ENCODE measurements at regions not wholly inside any gene's neighbourhood (a gene's known extent, or its start where the extent isn't known, plus 50 kb on each side); places are given as distances from the start of the nearest gene placed in this dataset.

- TF ChIP-seq GATA1 (IDR thresholded peaks at IDR 0.05; ENCODE audit: low read depth, low read length) (no peak), POLR2A (IDR thresholded peaks at IDR 0.05; ENCODE audit: low read length) (no peak)
- no peak for DNase-seq
Measured at GRCh38 chr10:8921568-8921967, 867.1 kb downstream of the GATA3 start.

- TF ChIP-seq POLR2A (IDR thresholded peaks at IDR 0.05; ENCODE audit: low read length) (no peak), GATA1 (IDR thresholded peaks at IDR 0.05; ENCODE audit: low read depth, low read length) (no peak)
- no peak for DNase-seq
Measured at GRCh38 chr10:8923096-8923495, 868.6 kb downstream of the GATA3 start.

GRCh38 chr10:8927705-8928104 lies 873.2 kb downstream of the GATA3 start:
- TF ChIP-seq POLR2A (IDR thresholded peaks at IDR 0.05; ENCODE audit: low read length) (no peak), GATA1 (IDR thresholded peaks at IDR 0.05; ENCODE audit: low read depth, low read length) (no peak)

DNA sequence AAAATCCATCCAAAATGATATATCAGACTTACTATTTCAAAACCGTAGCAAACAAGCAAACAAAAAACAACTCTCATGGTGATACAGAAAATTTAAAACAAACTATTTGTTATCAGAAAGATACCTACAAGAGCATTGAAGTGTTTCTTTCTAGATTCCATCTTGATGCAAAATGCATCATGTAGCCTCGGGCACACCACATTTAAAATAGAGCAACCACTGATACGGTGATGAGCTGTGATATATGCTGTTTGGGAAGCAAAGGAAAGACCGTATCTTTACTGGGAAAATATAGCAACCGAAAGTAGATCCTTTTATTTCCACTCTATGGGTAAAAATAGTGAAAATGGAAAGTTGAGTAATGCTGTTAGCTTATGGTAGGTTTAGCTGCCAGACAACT lies 892.0 kb downstream of the GATA3 start:
- no peak for DNase-seq
- TF ChIP-seq GATA1 (IDR thresholded peaks at IDR 0.05; ENCODE audit: low read depth, low read length) (no peak), POLR2A (IDR thresholded peaks at IDR 0.05; ENCODE audit: low read length) (no peak)

More at GRCh38 chr10:8927705-8928104, 873.2 kb downstream of the GATA3 start:
- no peak for DNase-seq

- TF ChIP-seq POLR2A (IDR thresholded peaks at IDR 0.05; ENCODE audit: low read length) (no peak), GATA1 (IDR thresholded peaks at IDR 0.05; ENCODE audit: low read depth, low read length) (no peak)
- DNase-seq = no peak
Measured at GRCh38 chr10:8950978-8951377, 896.5 kb downstream of the GATA3 start.

- no peak for DNase-seq
- no peak for TF ChIP-seq POLR2A (IDR thresholded peaks at IDR 0.05; ENCODE audit: low read length)
- no peak for TF ChIP-seq GATA1 (IDR thresholded peaks at IDR 0.05; ENCODE audit: low read depth, low read length)
Measured at GRCh38 chr10:8951440-8952089, 897.1 kb downstream of the GATA3 start.

GRCh38 chr10:8956400-8956799 lies 901.9 kb downstream of the GATA3 start:
- TF ChIP-seq GATA1 (IDR thresholded peaks at IDR 0.05; ENCODE audit: low read depth, low read length) = no peak
- TF ChIP-seq POLR2A (IDR thresholded peaks at IDR 0.05; ENCODE audit: low read length) = no peak
- no peak for DNase-seq

DNA sequence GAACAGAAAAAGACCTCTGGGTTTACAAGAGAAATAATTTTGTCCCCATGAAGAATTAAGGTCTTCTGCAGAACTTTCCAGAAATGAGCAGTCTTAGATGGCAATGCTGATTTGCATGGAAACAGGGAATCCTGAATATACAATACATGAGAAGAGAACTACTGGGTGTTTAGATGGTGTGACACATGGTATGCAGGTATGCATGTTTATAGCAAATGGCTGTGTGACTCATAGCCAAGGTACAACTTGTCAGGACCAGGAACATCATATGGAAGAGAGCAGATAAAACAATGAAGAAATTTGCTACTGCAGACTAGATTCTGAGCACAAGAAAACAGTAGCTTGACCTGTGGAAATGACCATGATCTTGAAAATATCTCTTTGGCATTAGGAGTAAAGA lies 907.8 kb downstream of the GATA3 start:
- DNase-seq = no peak
- TF ChIP-seq GATA1 (IDR thresholded peaks at IDR 0.05; ENCODE audit: low read depth, low read length) = no peak

DNA sequence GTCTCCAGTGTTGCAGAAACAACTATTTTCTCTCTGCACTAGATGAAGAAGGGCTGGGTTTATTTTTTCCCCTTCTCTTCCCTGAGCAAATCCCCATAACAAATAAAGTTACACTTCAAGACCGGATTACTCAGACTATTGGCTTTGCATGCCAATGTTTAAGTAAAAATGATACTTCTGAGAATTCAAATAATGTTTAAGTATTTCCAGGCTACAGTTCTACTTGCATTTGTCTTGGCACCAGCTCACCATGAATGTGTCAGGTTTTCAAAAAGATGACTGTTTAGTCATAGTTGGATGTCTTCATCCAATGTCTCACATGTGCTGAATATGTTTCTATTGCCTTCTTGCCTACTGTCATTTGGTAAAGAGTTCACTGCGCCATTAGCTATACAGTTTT lies 912.6 kb downstream of the GATA3 start:
- TF ChIP-seq GATA1 (IDR thresholded peaks at IDR 0.05; ENCODE audit: low read depth, low read length) (no peak), POLR2A (IDR thresholded peaks at IDR 0.05; ENCODE audit: low read length) (no peak)
- DNase-seq = no peak

- DNase-seq = no peak
- TF ChIP-seq GATA1 (IDR thresholded peaks at IDR 0.05; ENCODE audit: low read depth, low read length) (no peak), POLR2A (IDR thresholded peaks at IDR 0.05; ENCODE audit: low read length) (no peak)
Measured at GRCh38 chr10:8969853-8970252, 915.4 kb downstream of the GATA3 start.

GRCh38 chr10:8975535-8975934 lies 921.0 kb downstream of the GATA3 start:
- no peak for DNase-seq
- TF ChIP-seq POLR2A (IDR thresholded peaks at IDR 0.05; ENCODE audit: low read length) (no peak), GATA1 (IDR thresholded peaks at IDR 0.05; ENCODE audit: low read depth, low read length) (no peak)

DNA sequence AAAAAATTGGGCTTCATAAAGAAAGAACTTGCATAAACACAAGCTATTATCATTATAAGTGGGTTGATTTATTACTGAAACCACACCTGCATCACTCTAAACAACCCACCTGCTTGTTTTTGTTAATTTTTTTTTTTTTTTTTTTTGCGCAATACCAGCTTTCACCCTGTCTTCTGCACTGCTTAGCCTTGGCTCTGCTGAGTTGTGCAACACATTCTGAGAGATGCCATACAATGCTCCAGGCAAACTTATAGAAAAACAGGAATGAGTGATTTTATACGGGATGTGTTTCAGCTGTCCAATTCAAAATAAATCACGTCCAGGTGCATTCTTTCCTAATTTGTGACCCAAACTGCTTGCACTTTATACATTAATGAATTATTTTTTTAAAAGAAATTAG lies 923.6 kb downstream of the GATA3 start:
- TF ChIP-seq POLR2A (IDR thresholded peaks at IDR 0.05; ENCODE audit: low read length) = no peak
- no peak for DNase-seq

- TF ChIP-seq POLR2A (IDR thresholded peaks at IDR 0.05; ENCODE audit: low read length) (no peak), GATA1 (IDR thresholded peaks at IDR 0.05; ENCODE audit: low read depth, low read length) (no peak)
- DNase-seq = no peak
Measured at GRCh38 chr10:8979976-8980375, 925.5 kb downstream of the GATA3 start.

- no peak for DNase-seq
- TF ChIP-seq POLR2A (IDR thresholded peaks at IDR 0.05; ENCODE audit: low read length) (no peak), GATA1 (IDR thresholded peaks at IDR 0.05; ENCODE audit: low read depth, low read length) (no peak)
Measured at GRCh38 chr10:8981277-8981676, 926.8 kb downstream of the GATA3 start.

DNA sequence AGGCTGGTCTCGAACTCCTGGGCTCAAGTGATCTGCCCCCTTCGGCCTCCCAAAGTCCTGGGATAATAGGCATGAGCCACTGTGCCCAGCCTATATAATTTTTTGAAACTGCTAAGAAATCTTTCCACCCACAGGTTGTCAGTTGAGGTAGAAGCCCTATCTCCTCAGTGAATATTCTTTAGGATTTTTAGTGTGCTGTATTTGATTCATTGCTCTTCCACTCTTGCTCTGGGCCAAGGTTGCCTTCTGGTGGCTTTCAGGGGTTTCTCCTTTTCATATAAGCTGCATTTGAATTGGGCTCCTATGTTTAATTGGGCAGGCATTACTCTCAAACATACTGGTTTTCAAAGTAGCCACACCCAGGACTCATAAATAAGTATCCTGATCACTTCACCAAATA lies 931.2 kb downstream of the GATA3 start:
- TF ChIP-seq POLR2A (IDR thresholded peaks at IDR 0.05; ENCODE audit: low read length) (no peak), GATA1 (IDR thresholded peaks at IDR 0.05; ENCODE audit: low read depth, low read length) (no peak)
- DNase-seq = no peak

DNA sequence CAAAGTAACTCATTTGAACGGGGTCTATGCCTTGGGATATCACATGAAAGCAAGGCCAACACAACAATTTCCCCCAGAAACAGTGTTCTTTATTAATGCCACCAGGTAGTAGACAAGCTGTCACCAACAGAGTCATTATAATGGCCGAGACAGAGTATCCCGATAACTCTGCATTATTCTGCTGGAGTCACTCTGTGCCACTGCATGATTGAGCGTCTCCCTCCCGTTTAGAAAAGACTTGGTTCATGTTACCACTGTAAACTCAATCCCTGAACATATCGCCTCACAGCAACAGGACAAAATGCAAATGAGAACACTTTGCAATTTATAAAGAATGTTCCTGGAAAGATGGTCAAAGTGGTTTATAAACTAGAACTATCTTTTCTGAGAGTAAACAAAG lies 932.5 kb downstream of the GATA3 start:
- no peak for DNase-seq
- no peak for TF ChIP-seq POLR2A (IDR thresholded peaks at IDR 0.05; ENCODE audit: low read length)
- no peak for TF ChIP-seq GATA1 (IDR thresholded peaks at IDR 0.05; ENCODE audit: low read depth, low read length)
